Fibroblast of gingiva (primary cell): ENCODE measurements at regions not wholly inside any gene's neighbourhood (a gene's known extent, or its start where the extent isn't known, plus 50 kb on each side); places are given as distances from the start of the nearest gene placed in this dataset.
"Not testable (repeated sequence)": the region's sequence is repeated elsewhere in the genome, so short reads cannot be mapped to it uniquely, and the experiment has no call there.

Experiments used
- DNase-seq: peaks from one replicate; pipeline ENCODE4 v3.0.0-alpha.2; 2011; ENCODE audit warnings: low read depth

- DNase-seq, result not testable (repeated sequence)
Observed at GRCh38 chr14:43698561-43699284, 808.4 kb downstream of the FSCB start.

GRCh38 chr14:43697003-43697402 is 810.1 kb downstream of the FSCB start:
- DNase-seq, result no peak

GRCh38 chr14:43692706-43693105 is 814.4 kb downstream of the FSCB start:
- no peak for DNase-seq

GRCh38 chr14:43687921-43688320 is 819.2 kb downstream of the FSCB start:
- peak; percentile 74 for DNase-seq

- no peak for DNase-seq
Observed at GRCh38 chr14:43677581-43677980, 829.5 kb downstream of the FSCB start.

GRCh38 chr14:43674273-43674672 is 832.8 kb downstream of the FSCB start:
- DNase-seq, result no peak

- no peak for DNase-seq
Observed at GRCh38 chr14:43671716-43672485, 835.2 kb downstream of the FSCB start.

GRCh38 chr14:43669355-43669754 is 837.7 kb downstream of the FSCB start:
- DNase-seq, result no peak

GRCh38 chr14:43665570-43666267 is 841.4 kb downstream of the FSCB start:
- DNase-seq, result no peak

GRCh38 chr14:43655194-43655593 is 851.9 kb downstream of the FSCB start:
- not testable (repeated sequence) for DNase-seq

- no peak for DNase-seq
Observed at GRCh38 chr14:43651896-43652295, 855.2 kb downstream of the FSCB start.

GRCh38 chr14:43651185-43651787 is 855.8 kb downstream of the FSCB start:
- DNase-seq, result no peak

GRCh38 chr14:43649508-43649907 is 857.6 kb downstream of the FSCB start:
- no peak for DNase-seq

GRCh38 chr14:43647302-43647701 is 859.8 kb downstream of the FSCB start:
- no peak for DNase-seq

GRCh38 chr14:43640718-43641267 is 866.3 kb downstream of the FSCB start:
- no peak for DNase-seq

GRCh38 chr14:43625294-43625693 is 881.8 kb downstream of the FSCB start:
- DNase-seq, result no peak

- DNase-seq, result no peak
Observed at GRCh38 chr14:43621282-43621681, 885.8 kb downstream of the FSCB start.

GRCh38 chr14:43595096-43595772 is 911.8 kb downstream of the FSCB start:
- no peak for DNase-seq

- DNase-seq, result no peak
Observed at GRCh38 chr14:43591776-43592175, 915.3 kb downstream of the FSCB start.

GRCh38 chr14:43587183-43587582 is 919.9 kb downstream of the FSCB start:
- DNase-seq, result no peak

GRCh38 chr14:43579671-43580070 is 927.4 kb downstream of the FSCB start:
- DNase-seq, result no peak

- no peak for DNase-seq
Observed at GRCh38 chr14:43568022-43568421, 939.1 kb downstream of the FSCB start.
